Keratinocyte (primary cell): ENCODE measurements at regions not wholly inside any gene's neighbourhood (a gene's known extent, or its start where the extent isn't known, plus 50 kb on each side); places are given as distances from the start of the nearest gene placed in this dataset.

Experiments used
- DNase-seq: peaks from one replicate; pipeline ENCODE4 v3.0.0-alpha.2; 2011; ENCODE audit warnings: low read depth, missing footprints, low spot score
- FAIRE-seq: peaks from 2 replicates; lab custom pipeline; 2011; peaks lifted over from hg19 to GRCh38; lab: Jason Lieb, UNC
- H2AFZ ChIP-seq: 2 replicates; pipeline ENCODE4 v1.6.0; 2012; ENCODE audit warnings: low read length, control low read depth, inconsistent platforms; ENCODE audit not compliant: control insufficient read depth
- H3K27ac ChIP-seq: 2 replicates; pipeline ENCODE4 v1.5.1; 2011; ENCODE audit warnings: low read length; ENCODE audit not compliant: control insufficient read depth, insufficient read depth
- H3K27me3 ChIP-seq: 3 replicates; pipeline ENCODE4 v1.6.0; 2011; ENCODE audit warnings: low read length; ENCODE audit not compliant: control insufficient read depth, insufficient read depth; ENCODE audit errors: extremely low read depth
- H3K36me3 ChIP-seq, 2 experiments: 2 replicates in 1 of 2; 3 replicates in 1 of 2; pipeline ENCODE4 v1.5.1; 2011; ENCODE audit warnings: low read length in 2 of 2, mild to moderate bottlenecking in 1 of 2; ENCODE audit not compliant: control insufficient read depth in 2 of 2, insufficient read depth in 2 of 2; ENCODE audit errors: extremely low read depth in 1 of 2
- H3K4me1 ChIP-seq: 3 replicates; pipeline ENCODE4 v1.5.1; 2011; ENCODE audit warnings: low read length; ENCODE audit not compliant: control insufficient read depth, insufficient read depth; ENCODE audit errors: extremely low read depth
- H3K4me2 ChIP-seq: 3 replicates; pipeline ENCODE4 v1.6.0; 2011; ENCODE audit warnings: low read depth, low read length; ENCODE audit not compliant: control insufficient read depth, insufficient read depth; ENCODE audit errors: extremely low read depth
- H3K4me3 ChIP-seq, 3 experiments: fragments of 200-600 bp in 1 of 3; sonication (generic) in 1 of 3; 2 replicates in 2 of 3; 3 replicates in 1 of 3; pipeline ENCODE4 v1.5.1; 2011 to 2016; ENCODE audit warnings: low read length in 3 of 3, mild to moderate bottlenecking in 3 of 3, control low read depth in 2 of 3, inconsistent platforms in 1 of 3, low read depth in 1 of 3, mixed read lengths in 1 of 3, mixed run types in 1 of 3, moderate library complexity in 1 of 3; ENCODE audit not compliant: control insufficient read depth in 2 of 3, insufficient read depth in 2 of 3; ENCODE audit errors: extremely low read depth in 1 of 3
- H3K79me2 ChIP-seq: 2 replicates; pipeline ENCODE4 v1.6.0; 2012; ENCODE audit warnings: low read length; ENCODE audit not compliant: control insufficient read depth, insufficient read depth
- H3K9ac ChIP-seq: 3 replicates; pipeline ENCODE4 v1.6.0; 2011; ENCODE audit warnings: low read length; ENCODE audit not compliant: control insufficient read depth, insufficient read depth; ENCODE audit errors: extremely low read depth
- H3K9me1 ChIP-seq: 3 replicates; pipeline ENCODE4 v1.6.0; 2011; ENCODE audit warnings: low read length; ENCODE audit not compliant: control insufficient read depth, insufficient read depth; ENCODE audit errors: extremely low read depth
- H3K9me3 ChIP-seq: 2 replicates; pipeline ENCODE4 v1.5.1; 2012; ENCODE audit warnings: low read depth, low read length; ENCODE audit not compliant: control insufficient read depth
- H4K20me1 ChIP-seq: 3 replicates; pipeline ENCODE4 v1.6.0; 2011; ENCODE audit warnings: low read length; ENCODE audit not compliant: control insufficient read depth, insufficient read depth; ENCODE audit errors: extremely low read depth
- EZH2 ChIP-seq: IDR thresholded peaks from one replicate; pipeline ENCODE4 v1.6.1; 2012; ENCODE audit warnings: inconsistent platforms, mild to moderate bottlenecking, low read length, moderate library complexity
- dilution Hi-C: fragments of 300-500 bp; cut with MboI; formaldehyde crosslinking; loops from one replicate; pipeline ENCODE4 v1.7.0; 2020; ENCODE audit warnings: low sequenced_read_pairs; ENCODE audit not compliant: extremely low pct_ligation_motif_present
- TF ChIP-seq, protein P1 (sequence below), 3 experiments: IDR thresholded peaks in 1 of 3; conservative IDR thresholded peaks in 1 of 3; optimal IDR thresholded peaks in 1 of 3; 2 replicates in 2 of 3; 3 replicates in 1 of 3; pipeline versions ENCODE3 to v1.5.1; 2011; ENCODE audit warnings: low read length in 3 of 3, mild to moderate bottlenecking in 3 of 3, moderate library complexity in 2 of 3, control low read depth in 1 of 3, inconsistent platforms in 1 of 3; ENCODE audit not compliant: insufficient read depth in 2 of 3; ENCODE audit errors: extremely low read depth in 1 of 3

DNA sequence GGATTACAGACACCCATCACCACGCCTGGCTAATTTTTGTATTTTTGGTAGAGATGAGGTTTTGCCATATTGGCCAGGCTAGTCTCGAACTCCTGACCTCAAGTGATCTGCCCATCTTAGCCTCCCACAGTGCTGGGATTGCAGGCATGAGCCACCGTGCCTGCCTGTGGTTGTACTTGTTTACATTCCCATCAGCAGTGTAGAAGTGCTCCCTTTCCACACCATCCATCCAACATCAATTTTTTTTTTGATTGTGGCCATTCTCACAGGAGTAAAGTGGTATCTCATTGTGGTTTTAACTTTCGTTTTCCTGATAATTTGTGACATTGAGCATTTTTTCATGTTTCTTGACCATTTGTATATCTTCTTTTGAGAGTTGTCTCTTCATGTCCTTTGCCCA lies 1019.4 kb upstream of the SLC10A2 start:
- Histone ChIP-seq H3K4me2 (no peak overlapping the region), H3K9me3 (no peaks in the 10 kb centered on the region), H3K4me3 (no peak overlapping the region), H4K20me1 (no peaks in the 10 kb centered on the region), H3K27ac (no peak overlapping the region), H2AFZ (no peak overlapping the region), H3K36me3 (no peaks in the 10 kb centered on the region), H3K9ac (no peak overlapping the region), H3K79me2 (no peaks in the 10 kb centered on the region), H3K27me3 (no peaks in the 10 kb centered on the region), H3K4me1 (no peaks in the 10 kb centered on the region), H3K9me1 (no peaks in the 10 kb centered on the region)
- FAIRE-seq (no peak), DNase-seq (no peak)
- dilution Hi-C loops = no loop called here
- TF ChIP-seq, protein P1, sequence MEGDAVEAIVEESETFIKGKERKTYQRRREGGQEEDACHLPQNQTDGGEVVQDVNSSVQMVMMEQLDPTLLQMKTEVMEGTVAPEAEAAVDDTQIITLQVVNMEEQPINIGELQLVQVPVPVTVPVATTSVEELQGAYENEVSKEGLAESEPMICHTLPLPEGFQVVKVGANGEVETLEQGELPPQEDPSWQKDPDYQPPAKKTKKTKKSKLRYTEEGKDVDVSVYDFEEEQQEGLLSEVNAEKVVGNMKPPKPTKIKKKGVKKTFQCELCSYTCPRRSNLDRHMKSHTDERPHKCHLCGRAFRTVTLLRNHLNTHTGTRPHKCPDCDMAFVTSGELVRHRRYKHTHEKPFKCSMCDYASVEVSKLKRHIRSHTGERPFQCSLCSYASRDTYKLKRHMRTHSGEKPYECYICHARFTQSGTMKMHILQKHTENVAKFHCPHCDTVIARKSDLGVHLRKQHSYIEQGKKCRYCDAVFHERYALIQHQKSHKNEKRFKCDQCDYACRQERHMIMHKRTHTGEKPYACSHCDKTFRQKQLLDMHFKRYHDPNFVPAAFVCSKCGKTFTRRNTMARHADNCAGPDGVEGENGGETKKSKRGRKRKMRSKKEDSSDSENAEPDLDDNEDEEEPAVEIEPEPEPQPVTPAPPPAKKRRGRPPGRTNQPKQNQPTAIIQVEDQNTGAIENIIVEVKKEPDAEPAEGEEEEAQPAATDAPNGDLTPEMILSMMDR (optimal IDR thresholded peaks at IDR 0.05 in 1 of 3, IDR thresholded peaks at IDR 0.05 in 1 of 3, conservative IDR thresholded peaks at IDR 0.05 in 1 of 3; ENCODE audit: extremely low read depth in 1 of 3, insufficient read depth in 2 of 3, low read length in 3 of 3) = no peak
- TF ChIP-seq EZH2 = no peak

DNA sequence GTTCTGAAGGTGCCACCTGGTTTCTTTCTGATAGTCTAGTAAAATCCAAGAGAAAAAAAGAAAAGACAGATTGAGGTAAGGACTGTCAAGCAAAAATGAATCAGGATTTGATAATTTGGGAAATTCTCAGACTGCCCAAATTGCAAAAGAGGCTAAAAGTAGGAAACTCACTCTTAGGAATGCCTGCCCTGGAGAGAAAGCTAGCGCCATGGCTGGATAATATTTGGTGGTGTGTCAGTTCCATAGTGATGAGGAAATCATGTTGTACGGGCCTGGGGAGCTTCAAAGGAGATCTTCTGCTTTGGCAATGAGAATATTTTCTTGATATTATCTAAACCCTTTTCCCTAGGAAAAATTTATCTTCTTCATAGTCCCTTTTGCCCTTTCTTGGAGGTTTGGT lies 1008.1 kb upstream of the SLC10A2 start:
- H3K4me3 ChIP-seq = no peak overlapping the region
- dilution Hi-C loops = no loop called here
- no peaks in the 10 kb centered on the region for H3K36me3 ChIP-seq
- no peak overlapping the region for H2AFZ ChIP-seq
- TF ChIP-seq EZH2 = no peak
- TF ChIP-seq, protein P1 (optimal IDR thresholded peaks at IDR 0.05 in 1 of 3, IDR thresholded peaks at IDR 0.05 in 1 of 3, conservative IDR thresholded peaks at IDR 0.05 in 1 of 3; ENCODE audit: extremely low read depth in 1 of 3, insufficient read depth in 2 of 3, low read length in 3 of 3) = no peak
- no peaks in the 10 kb centered on the region for H3K4me1 ChIP-seq
- H3K4me2 ChIP-seq = no peak overlapping the region
- FAIRE-seq (no peak), DNase-seq (no peak)
- H3K27me3 ChIP-seq = no peaks in the 10 kb centered on the region
- H3K9ac ChIP-seq = no peak overlapping the region
- H3K9me3 ChIP-seq = no peaks in the 10 kb centered on the region
- H3K9me1 ChIP-seq = no peaks in the 10 kb centered on the region
- H3K79me2 ChIP-seq = no peaks in the 10 kb centered on the region
- H4K20me1 ChIP-seq = no peaks in the 10 kb centered on the region
- H3K27ac ChIP-seq = no peak overlapping the region
